ENCODE measurements at regions not wholly inside any gene's neighbourhood (a gene's known extent, or its start where the extent isn't known, plus 50 kb on each side); places are given as distances from the start of the nearest gene placed in this dataset.
"Not testable (repeated sequence)": the region's sequence is repeated elsewhere in the genome, so short reads cannot be mapped to it uniquely, and the experiment has no call there.

DNA sequence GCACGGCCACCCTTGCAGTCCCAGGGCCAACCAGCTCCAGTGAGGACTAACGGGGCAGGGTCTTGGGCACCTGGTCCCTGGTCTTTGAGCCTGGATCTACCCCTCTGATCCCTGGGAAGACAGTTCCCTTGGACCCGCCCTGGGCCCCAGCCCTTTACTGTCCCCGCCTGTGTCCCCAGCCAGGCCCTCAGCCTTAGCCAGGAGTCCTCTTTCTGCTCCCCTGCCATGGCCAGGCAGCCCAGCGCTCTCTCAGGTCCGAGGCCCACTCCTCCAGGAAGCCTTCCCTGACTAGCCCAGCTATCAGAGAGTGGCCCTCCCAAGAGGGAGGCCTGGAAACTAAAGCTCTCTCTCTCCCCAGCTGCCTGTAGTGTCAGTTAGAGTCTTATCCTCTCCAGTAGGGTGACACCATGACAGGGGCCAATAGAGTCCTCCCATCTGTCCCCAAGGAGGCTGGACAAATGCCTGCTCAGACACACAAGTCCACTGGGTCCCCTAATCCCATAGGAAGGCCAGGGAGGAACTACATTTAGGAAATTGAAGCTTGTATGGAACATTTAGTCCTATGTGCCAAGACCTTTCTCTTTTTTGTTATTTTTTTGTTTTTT is 87.8 kb downstream of the NSUN5 start:
- H3K27ac ChIP-seq (ENCODE audit: low read depth in 1 of 2, low read length in 2 of 2); H3K9me3 Mint-ChIP-seq; H3K27me3 ChIP-seq (ENCODE audit: control insufficient read depth in 2 of 2, insufficient read depth in 2 of 2, low read length in 2 of 2); DNase-seq; intact Hi-C loops (cut with micrococcal nuclease); H3K27me3 Mint-ChIP-seq (ENCODE audit: low read depth in 3 of 3); H3K79me2 ChIP-seq (ENCODE audit: insufficient read depth, low read length); H3K4me1 Mint-ChIP-seq; H3K4me1 ChIP-seq (ENCODE audit: control insufficient read depth in 1 of 2, insufficient read depth in 2 of 2, low read length in 2 of 2); H3K4me3 Mint-ChIP-seq; H3K27ac Mint-ChIP-seq; H3K9me3 ChIP-seq (replicated peaks in 1 of 2; ENCODE audit: control insufficient read depth in 1 of 2, insufficient read depth in 1 of 2, low read length in 2 of 2); H3K36me3 ChIP-seq (replicated peaks in 1 of 2; ENCODE audit: control insufficient read depth in 1 of 2, insufficient read depth in 2 of 2, low read length in 2 of 2); H4K20me1 ChIP-seq (ENCODE audit: insufficient read depth, low read length); H3K4me3 ChIP-seq (replicated peaks in 1 of 3; ENCODE audit: low read depth in 2 of 3, low read length in 3 of 3); H3K4me2 ChIP-seq (replicated peaks; ENCODE audit: extremely low read depth, low read length, poor library complexity, severe bottlenecking); H2AFZ ChIP-seq (ENCODE audit: insufficient read depth, low read depth, low read length, poor library complexity, severe bottlenecking); H3K9ac ChIP-seq (ENCODE audit: insufficient read depth, low read length, poor library complexity, severe bottlenecking); H3K36me3 Mint-ChIP-seq: not testable (repeated sequence)
- WGBS (ENCODE audit: insufficient coverage) = no CpG with 5 or more reads among the region's 6 CpGs

DNA sequence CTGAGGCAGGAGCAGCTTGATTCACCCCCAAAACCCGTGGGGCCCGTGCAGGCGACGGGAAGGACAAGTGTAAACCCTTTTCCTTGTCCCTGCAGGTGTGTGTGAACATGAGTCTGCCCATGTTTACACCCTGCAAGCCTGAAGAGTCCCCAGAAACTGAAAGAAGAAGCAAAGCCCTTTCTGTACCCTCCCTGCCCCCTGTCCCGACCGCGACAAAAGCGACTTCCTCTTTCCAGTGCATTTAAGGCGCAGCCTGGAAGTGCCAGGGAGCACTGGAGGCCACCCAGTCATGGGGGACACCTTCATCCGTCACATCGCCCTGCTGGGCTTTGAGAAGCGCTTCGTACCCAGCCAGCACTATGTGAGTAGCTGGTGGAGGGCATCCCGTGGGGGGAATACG is 88.3 kb downstream of the NSUN5 start:
- H3K9me3 Mint-ChIP-seq; H3K9ac ChIP-seq (ENCODE audit: insufficient read depth, low read length, poor library complexity, severe bottlenecking); H2AFZ ChIP-seq (ENCODE audit: insufficient read depth, low read depth, low read length, poor library complexity, severe bottlenecking); DNase-seq; intact Hi-C loops (cut with micrococcal nuclease); H3K9me3 ChIP-seq (replicated peaks in 1 of 2; ENCODE audit: control insufficient read depth in 1 of 2, insufficient read depth in 1 of 2, low read length in 2 of 2); H3K4me1 Mint-ChIP-seq; H3K4me1 ChIP-seq (ENCODE audit: control insufficient read depth in 1 of 2, insufficient read depth in 2 of 2, low read length in 2 of 2); H3K4me3 Mint-ChIP-seq; H3K4me3 ChIP-seq (replicated peaks in 1 of 3; ENCODE audit: low read depth in 2 of 3, low read length in 3 of 3); H3K79me2 ChIP-seq (ENCODE audit: insufficient read depth, low read length); H3K27me3 ChIP-seq (ENCODE audit: control insufficient read depth in 2 of 2, insufficient read depth in 2 of 2, low read length in 2 of 2); H3K4me2 ChIP-seq (replicated peaks; ENCODE audit: extremely low read depth, low read length, poor library complexity, severe bottlenecking); H3K27ac ChIP-seq (ENCODE audit: low read depth in 1 of 2, low read length in 2 of 2); H3K36me3 ChIP-seq (replicated peaks in 1 of 2; ENCODE audit: control insufficient read depth in 1 of 2, insufficient read depth in 2 of 2, low read length in 2 of 2); H3K36me3 Mint-ChIP-seq; H3K27ac Mint-ChIP-seq; H4K20me1 ChIP-seq (ENCODE audit: insufficient read depth, low read length); H3K27me3 Mint-ChIP-seq (ENCODE audit: low read depth in 3 of 3): not testable (repeated sequence)
- WGBS (ENCODE audit: insufficient coverage) = no CpG with 5 or more reads among the region's 15 CpGs

DNA sequence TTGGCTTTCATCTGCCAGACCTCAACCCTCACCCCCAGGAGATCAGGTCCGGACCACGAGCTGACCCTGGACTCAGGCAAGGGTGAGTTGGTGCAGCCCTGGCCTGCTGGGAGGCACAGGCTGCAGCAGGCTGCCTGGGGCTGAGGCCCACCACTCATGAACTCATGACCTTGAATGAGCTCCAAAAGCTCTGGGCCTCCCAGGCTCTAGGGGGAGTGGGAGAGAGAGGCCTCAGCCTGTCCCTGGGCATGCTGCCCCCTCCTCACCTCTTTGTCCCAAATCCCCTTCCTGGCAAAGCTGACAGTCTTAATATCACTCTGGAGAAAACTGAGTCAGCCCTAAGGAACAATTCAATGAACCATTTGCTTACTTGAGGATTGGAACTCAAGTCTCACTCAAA is 89.8 kb downstream of the NSUN5 start:
- H3K36me3 Mint-ChIP-seq; DNase-seq; H3K27ac ChIP-seq (ENCODE audit: low read depth in 1 of 2, low read length in 2 of 2); H3K79me2 ChIP-seq (ENCODE audit: insufficient read depth, low read length); intact Hi-C loops (cut with micrococcal nuclease); H3K27me3 Mint-ChIP-seq (ENCODE audit: low read depth in 3 of 3); H3K27me3 ChIP-seq (ENCODE audit: control insufficient read depth in 2 of 2, insufficient read depth in 2 of 2, low read length in 2 of 2); H3K9me3 Mint-ChIP-seq; H3K9me3 ChIP-seq (replicated peaks in 1 of 2; ENCODE audit: control insufficient read depth in 1 of 2, insufficient read depth in 1 of 2, low read length in 2 of 2); H3K4me1 ChIP-seq (ENCODE audit: control insufficient read depth in 1 of 2, insufficient read depth in 2 of 2, low read length in 2 of 2); H3K36me3 ChIP-seq (replicated peaks in 1 of 2; ENCODE audit: control insufficient read depth in 1 of 2, insufficient read depth in 2 of 2, low read length in 2 of 2); H2AFZ ChIP-seq (ENCODE audit: insufficient read depth, low read depth, low read length, poor library complexity, severe bottlenecking); H3K9ac ChIP-seq (ENCODE audit: insufficient read depth, low read length, poor library complexity, severe bottlenecking); H4K20me1 ChIP-seq (ENCODE audit: insufficient read depth, low read length); H3K27ac Mint-ChIP-seq; H3K4me3 Mint-ChIP-seq; H3K4me1 Mint-ChIP-seq; H3K4me2 ChIP-seq (replicated peaks; ENCODE audit: extremely low read depth, low read length, poor library complexity, severe bottlenecking); H3K4me3 ChIP-seq (replicated peaks in 1 of 3; ENCODE audit: low read depth in 2 of 3, low read length in 3 of 3): not testable (repeated sequence)
- WGBS (ENCODE audit: insufficient coverage) = no CpG with 5 or more reads among the region's 2 CpGs

GRCh38 chr7:73216046-73216675 is 92.5 kb downstream of the NSUN5 start:
- H3K9me3 ChIP-seq (replicated peaks in 1 of 2; ENCODE audit: control insufficient read depth in 1 of 2, insufficient read depth in 1 of 2, low read length in 2 of 2); H3K36me3 Mint-ChIP-seq; H4K20me1 ChIP-seq (ENCODE audit: insufficient read depth, low read length); H2AFZ ChIP-seq (ENCODE audit: insufficient read depth, low read depth, low read length, poor library complexity, severe bottlenecking); H3K79me2 ChIP-seq (ENCODE audit: insufficient read depth, low read length); H3K4me3 ChIP-seq (replicated peaks in 1 of 3; ENCODE audit: low read depth in 2 of 3, low read length in 3 of 3); H3K4me1 Mint-ChIP-seq; H3K4me3 Mint-ChIP-seq; H3K4me2 ChIP-seq (replicated peaks; ENCODE audit: extremely low read depth, low read length, poor library complexity, severe bottlenecking); DNase-seq; H3K9me3 Mint-ChIP-seq; intact Hi-C loops (cut with micrococcal nuclease); H3K27me3 Mint-ChIP-seq (ENCODE audit: low read depth in 3 of 3); H3K36me3 ChIP-seq (replicated peaks in 1 of 2; ENCODE audit: control insufficient read depth in 1 of 2, insufficient read depth in 2 of 2, low read length in 2 of 2); H3K9ac ChIP-seq (ENCODE audit: insufficient read depth, low read length, poor library complexity, severe bottlenecking); H3K27me3 ChIP-seq (ENCODE audit: control insufficient read depth in 2 of 2, insufficient read depth in 2 of 2, low read length in 2 of 2): not testable (repeated sequence)
- peaks cover 10 to 15% of the 10 kb centered on the region in 2 donors for H3K4me1 ChIP-seq (ENCODE audit: control insufficient read depth in 1 of 2, insufficient read depth in 2 of 2, low read length in 2 of 2)
- H3K27ac ChIP-seq (ENCODE audit: low read depth in 1 of 2, low read length in 2 of 2) = peak overlapping the region in 1 of 2 donors; percentile 35
- no CpG with 5 or more reads among the region's 10 CpGs for WGBS (ENCODE audit: insufficient coverage)
- H3K27ac Mint-ChIP-seq = peak overlapping the region in 2 of 7 donors; percentile 35 to 36

Data from CD14-positive monocyte (primary cell).